B cell (primary cell): ENCODE measurements at regions not wholly inside any gene's neighbourhood (a gene's known extent, or its start where the extent isn't known, plus 50 kb on each side); places are given as distances from the start of the nearest gene placed in this dataset.

Experiments
- ATAC-seq: fragments of 200-7000 bp; cut with Tn5 transposase; one replicate; pipeline ENCODE4 v1.10.0; 2021; ENCODE audit warnings: low read depth, mild to moderate bottlenecking, moderate number of reproducible peaks, moderate library complexity
- CTCF ChIA-PET: fragments of 350-600 bp; sonication (Branson Sonifier 250); formaldehyde crosslinking; loops from one replicate; lab custom pipeline; 2021; ENCODE audit warnings: antibody characterized with exemption, inconsistent platforms; lab: Charles Lee
- POLR2A ChIA-PET: fragments of 350-600 bp; sonication (Branson Sonifier 250); formaldehyde crosslinking; loops from one replicate; lab custom pipeline; 2021; ENCODE audit warnings: antibody characterized with exemption; lab: Charles Lee
- DNase-seq: peaks from one replicate; pipeline ENCODE4 v3.0.0; 2013
- H2AFZ ChIP-seq: 2 replicates; pipeline ENCODE4 v1.6.1; 2012; ENCODE audit warnings: mild to moderate bottlenecking, low read depth, low read length; ENCODE audit not compliant: insufficient read depth, poor library complexity, severe bottlenecking
- H3K27ac ChIP-seq, 2 donors: 1 replicate in 1 of 2; 2 replicates in 1 of 2; pipeline ENCODE4 v1.5.1; 2012 to 2013; ENCODE audit warnings: low read length in 2 of 2, mild to moderate bottlenecking in 2 of 2, moderate library complexity in 1 of 2
- H3K27me3 ChIP-seq, 4 experiments: fragments of 200-600 bp in 1 of 4; sonication (generic) in 1 of 4; replicated peaks in 1 of 4; 1 replicate in 2 of 4; 2 replicates in 2 of 4; pipeline versions ENCODE4 v1.6.1 to v1.7.0; 2013 to 2016; ENCODE audit warnings: low read length in 3 of 4, mild to moderate bottlenecking in 2 of 4, mixed read lengths in 1 of 4, moderate library complexity in 1 of 4; ENCODE audit not compliant: insufficient read depth in 4 of 4, control insufficient read depth in 3 of 4; ENCODE audit errors: control extremely low read depth in 1 of 4
- H3K36me3 ChIP-seq, 2 experiments: replicated peaks in 1 of 2; 1 replicate in 1 of 2; 2 replicates in 1 of 2; pipeline versions ENCODE4 v1.6.1 to v1.7.1; 2013; ENCODE audit warnings: low read length in 1 of 2; ENCODE audit not compliant: insufficient read depth in 2 of 2, control insufficient read depth in 1 of 2; ENCODE audit errors: control extremely low read depth in 1 of 2, extremely low read depth in 1 of 2
- H3K4me1 ChIP-seq, 2 donors: fragments of 200-600 bp in 1 of 2; sonication (generic) in 1 of 2; 1 replicate in 1 of 2; 2 replicates in 1 of 2; pipeline versions ENCODE4 v1.5.1 to v1.6.1; 2013 to 2017; ENCODE audit warnings: low read length in 2 of 2; ENCODE audit not compliant: control insufficient read depth in 2 of 2, insufficient read depth in 2 of 2
- H3K4me2 ChIP-seq: replicated peaks from 2 replicates; pipeline ENCODE3; 2012; ENCODE audit warnings: mild to moderate bottlenecking, low read depth, low read length; ENCODE audit not compliant: poor library complexity, severe bottlenecking
- H3K4me3 ChIP-seq, 5 experiments: fragments of 200-600 bp in 1 of 5; sonication (generic) in 1 of 5; 1 replicate in 3 of 5; 2 replicates in 2 of 5; pipeline versions ENCODE4 v1.5.1 to v1.7.0; 2011 to 2016; ENCODE audit warnings: low read length in 4 of 5, mild to moderate bottlenecking in 4 of 5, low read depth in 2 of 5, control low read depth in 1 of 5, moderate library complexity in 1 of 5; ENCODE audit not compliant: insufficient read depth in 1 of 5; ENCODE audit errors: control extremely low read depth in 1 of 5, extremely low read depth in 1 of 5
- H3K79me2 ChIP-seq: fragments of 200-600 bp; sonication (generic); one replicate; pipeline ENCODE4 v1.6.0; 2016; ENCODE audit warnings: low read length; ENCODE audit not compliant: control insufficient read depth, insufficient read depth
- H3K9ac ChIP-seq: fragments of 200-600 bp; sonication (generic); 2 replicates; pipeline ENCODE4 v1.6.1; 2017; ENCODE audit warnings: mild to moderate bottlenecking, low read length, moderate library complexity
- H3K9me3 ChIP-seq, 3 donors: one replicate each; pipeline versions ENCODE4 v1.6.1 to v1.7.1; 2013; ENCODE audit warnings: low read length in 2 of 3; ENCODE audit not compliant: control insufficient read depth in 2 of 3, insufficient read depth in 1 of 3; ENCODE audit errors: control extremely low read depth in 1 of 3
- H4K20me1 ChIP-seq: 2 replicates; pipeline ENCODE4 v1.6.0; 2012; ENCODE audit warnings: mild to moderate bottlenecking, low read length; ENCODE audit not compliant: insufficient read depth, control insufficient read depth, poor library complexity, severe bottlenecking
- H3K27ac Mint-ChIP-seq: one replicate; pipeline ENCODE4 v1.8.0; 2021; ENCODE audit warnings: mixed read lengths
- H3K27me3 Mint-ChIP-seq: one replicate; pipeline ENCODE4 v1.8.0; 2021; ENCODE audit warnings: mixed read lengths
- H3K4me1 Mint-ChIP-seq: one replicate; pipeline ENCODE4 v1.8.0; 2021; ENCODE audit warnings: mixed read lengths
- H3K4me3 Mint-ChIP-seq: one replicate; pipeline ENCODE4 v1.8.0; 2021; ENCODE audit warnings: mixed read lengths
- H3K9me3 Mint-ChIP-seq: one replicate; pipeline ENCODE4 v1.8.0; 2022; ENCODE audit warnings: mixed read lengths; ENCODE audit not compliant: insufficient read depth
- CTCF ChIP-seq: fragments of 200-600 bp; IDR thresholded peaks from one replicate; pipeline ENCODE4 v1.8.0; 2022; ENCODE audit warnings: antibody characterized with exemption, mild to moderate bottlenecking
- EZH2 ChIP-seq: IDR thresholded peaks from 2 replicates; pipeline ENCODE4 v1.6.1; 2012; ENCODE audit warnings: borderline replicate concordance, low read depth, mild to moderate bottlenecking, moderate library complexity, low read length; ENCODE audit not compliant: insufficient read depth, poor library complexity, severe bottlenecking
- WGBS: methylation state at CpG from one replicate; pipeline ENCODE4 v1.1.5; 2013; ENCODE audit warnings: missing lambda C conversion rate; ENCODE audit not compliant: insufficient coverage; 5-methylcytosine and 5-hydroxymethylcytosine counted together
- intact Hi-C: fragments of 100-400 bp; cut with micrococcal nuclease; formaldehyde crosslinking; loops from one replicate; pipeline ENCODE4 v1.10.0; 2022

DNA sequence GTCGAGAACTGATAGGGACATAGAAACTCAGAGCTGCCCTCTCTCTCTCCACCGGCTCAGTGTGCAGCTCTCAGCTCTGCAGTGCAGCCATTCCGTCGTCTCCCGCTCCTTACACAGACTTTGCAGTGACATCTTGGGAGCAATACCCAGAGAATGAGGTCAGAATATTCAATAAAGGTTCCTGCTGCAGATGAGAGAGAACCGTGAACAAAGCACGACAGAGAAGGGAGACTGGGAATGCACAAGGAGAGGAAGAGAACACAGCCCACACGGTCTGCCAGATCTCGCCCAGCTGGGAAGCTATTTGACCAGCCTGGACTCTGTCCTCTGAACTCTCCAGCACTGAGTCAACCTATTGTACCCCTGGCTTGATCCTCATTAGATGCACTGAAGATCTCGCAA is 118.0 kb upstream of the PPARGC1A start:
- Mint-ChIP-seq H3K4me3 (no peak overlapping the region), H3K4me1 (no peaks in the 10 kb centered on the region), H3K27ac (no peak overlapping the region), H3K9me3 (no peaks in the 10 kb centered on the region), H3K27me3 (no peaks in the 10 kb centered on the region)
- H2AFZ ChIP-seq = no peak overlapping the region
- no peaks in the 10 kb centered on the region for H3K79me2 ChIP-seq
- no peaks in the 10 kb centered on the region for H4K20me1 ChIP-seq
- DNase-seq = no peak
- ATAC-seq = no peak
- no peak for TF ChIP-seq EZH2
- ChIA-PET CTCF (no interaction called here), POLR2A (no interaction called here)
- 78% methylated on average over 7 of the region's 10 CpGs for WGBS
- H3K27ac ChIP-seq = no peak overlapping the region
- no peaks in the 10 kb centered on the region for H3K27me3 ChIP-seq
- H3K4me2 ChIP-seq = no peak overlapping the region
- intact Hi-C loops = no loop called here
- H3K9ac ChIP-seq = no peak overlapping the region
- no peaks in the 10 kb centered on the region for H3K36me3 ChIP-seq
- H3K4me3 ChIP-seq = no peak overlapping the region
- H3K4me1 ChIP-seq = no peaks in the 10 kb centered on the region
- peaks cover 0 to 4% (median 0%) of the 10 kb centered on the region in 3 donors for H3K9me3 ChIP-seq

GRCh38 chr4:24006269-24006668 is 116.4 kb upstream of the PPARGC1A start:
- Histone ChIP-seq H3K4me2 (no peak overlapping the region), H3K27ac (no peak overlapping the region), H3K4me3 (no peak overlapping the region), H3K9me3 (peaks cover 0 to 4% (median 0%) of the 10 kb centered on the region in 3 donors), H3K4me1 (no peaks in the 10 kb centered on the region), H4K20me1 (no peaks in the 10 kb centered on the region), H3K79me2 (no peaks in the 10 kb centered on the region), H3K9ac (no peak overlapping the region), H3K36me3 (no peaks in the 10 kb centered on the region), H3K27me3 (no peaks in the 10 kb centered on the region), H2AFZ (no peak overlapping the region)
- Mint-ChIP-seq H3K27ac (no peak overlapping the region), H3K27me3 (no peaks in the 10 kb centered on the region), H3K4me1 (no peaks in the 10 kb centered on the region), H3K4me3 (no peak overlapping the region), H3K9me3 (no peaks in the 10 kb centered on the region)
- intact Hi-C loops = no loop called here
- no peak for TF ChIP-seq CTCF
- no peak for TF ChIP-seq EZH2
- WGBS = 85% methylated on average over 1 of the region's 1 CpG
- no peak for ATAC-seq
- DNase-seq = no peak
- CTCF ChIA-PET = no interaction called here
- POLR2A ChIA-PET = no interaction called here
